ENCODE measurements at regions not wholly inside any gene's neighbourhood (a gene's known extent, or its start where the extent isn't known, plus 50 kb on each side); places are given as distances from the start of the nearest gene placed in this dataset.
"Not testable (repeated sequence)": the region's sequence is repeated elsewhere in the genome, so short reads cannot be mapped to it uniquely, and the experiment has no call there.

DNA sequence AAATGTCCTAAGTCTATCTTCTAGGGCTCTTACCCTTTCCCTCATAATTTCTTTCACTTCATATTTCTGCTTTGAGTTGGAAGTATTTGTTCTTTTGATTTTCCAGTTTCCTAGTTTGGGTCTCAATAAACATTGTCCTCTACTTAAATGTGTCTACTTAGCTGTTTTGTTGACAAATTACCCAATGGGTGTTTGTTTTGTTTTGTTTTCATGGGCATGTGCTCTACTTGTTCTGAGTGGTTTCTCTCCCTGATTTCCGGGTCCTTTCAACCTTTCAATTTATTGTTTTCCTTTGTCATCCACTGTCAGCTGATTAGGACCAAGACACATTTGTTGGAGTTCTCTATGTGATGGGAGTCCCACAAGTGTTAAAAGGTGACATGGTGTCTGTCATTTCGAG is 1181.4 kb downstream of the RPA4 start:
- no peak for DNase-seq (ENCODE audit: low spot score)

DNA sequence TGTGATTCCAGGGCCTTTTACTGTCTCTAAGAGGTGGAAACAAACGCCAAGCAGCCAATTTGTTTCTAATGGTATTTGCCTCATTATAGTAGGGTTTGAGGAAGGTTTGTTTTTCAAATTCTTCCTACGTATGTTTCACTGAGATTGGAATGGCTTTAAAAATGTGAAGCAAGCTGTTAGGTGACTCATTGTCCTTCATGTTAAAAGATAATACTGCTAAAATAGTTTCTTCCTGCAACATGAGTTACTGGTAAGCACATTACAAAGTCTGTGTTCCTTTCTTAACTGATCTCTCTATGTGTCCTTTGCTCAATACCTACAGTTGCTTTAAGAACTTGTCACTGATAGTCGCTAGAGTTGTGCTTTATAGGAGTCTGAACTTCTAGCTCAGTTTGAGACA is 1183.9 kb downstream of the RPA4 start:
- no peak for DNase-seq (ENCODE audit: low spot score)

DNA sequence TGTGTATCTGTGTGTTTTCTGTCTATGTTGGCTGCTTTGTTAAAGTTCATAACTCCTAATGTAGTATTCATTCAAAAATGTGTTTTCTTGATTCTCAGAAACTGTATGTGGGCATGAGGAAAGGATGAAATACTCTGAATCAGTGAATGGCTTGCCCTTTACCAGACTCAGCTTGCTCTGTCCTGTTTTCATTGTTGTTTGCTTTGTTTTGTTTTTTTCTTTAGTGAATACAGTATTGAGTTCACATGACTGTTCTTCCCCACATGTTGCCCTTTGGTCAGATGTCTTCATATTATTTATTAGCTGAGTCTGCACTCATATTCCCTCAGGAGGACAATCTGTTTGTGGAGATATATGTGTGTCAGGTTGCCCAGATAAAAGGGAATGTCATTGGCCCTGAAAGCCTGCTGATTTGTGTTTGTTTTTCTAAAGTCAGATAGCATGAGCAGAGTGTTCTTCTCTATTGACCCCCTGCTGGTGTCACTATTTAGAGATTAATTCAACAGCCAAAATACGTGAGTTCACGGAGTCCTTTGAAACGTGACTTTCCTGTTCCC is 1184.4 kb downstream of the RPA4 start:
- DNase-seq (ENCODE audit: low spot score), result no peak

DNA sequence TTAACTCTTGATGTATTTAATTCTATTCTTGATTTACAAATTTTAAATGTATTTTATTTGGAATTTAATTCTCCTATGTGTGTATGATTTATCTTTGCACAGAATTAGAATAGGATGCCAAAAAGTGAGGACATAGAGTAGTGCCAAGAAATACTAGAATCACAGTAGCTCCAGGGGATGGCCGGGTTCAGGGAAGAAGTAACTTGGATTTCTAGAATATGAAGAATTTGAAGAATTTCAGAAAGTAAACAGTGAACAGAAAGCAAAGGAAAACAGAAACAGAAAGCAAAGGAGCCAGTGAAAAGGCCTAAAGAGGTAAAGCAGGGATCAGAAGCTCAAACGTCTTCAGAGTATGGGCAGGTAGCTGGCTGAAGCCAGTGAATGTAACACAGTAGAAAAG is 1187.6 kb downstream of the RPA4 start:
- DNase-seq (ENCODE audit: low spot score), result no peak

DNA sequence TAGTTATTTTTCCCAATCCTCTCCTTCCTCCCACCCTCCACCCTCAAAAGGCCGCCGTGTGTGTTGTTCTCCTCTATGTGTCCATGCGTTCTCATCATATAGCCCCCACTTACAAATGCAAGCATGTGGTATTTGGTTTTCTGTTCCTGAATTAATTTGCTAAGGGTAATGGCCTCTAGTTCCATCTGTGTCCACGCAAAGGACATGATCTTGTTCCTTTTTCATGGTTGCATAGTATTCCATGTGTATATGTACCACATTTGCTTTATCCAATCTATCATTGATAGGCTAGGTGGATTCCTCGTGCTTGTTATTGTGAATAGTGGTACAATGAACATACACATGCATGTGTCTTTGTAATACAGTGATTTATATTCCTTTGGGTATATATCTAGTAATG is 1193.7 kb downstream of the RPA4 start:
- DNase-seq (ENCODE audit: low spot score), result no peak

DNA sequence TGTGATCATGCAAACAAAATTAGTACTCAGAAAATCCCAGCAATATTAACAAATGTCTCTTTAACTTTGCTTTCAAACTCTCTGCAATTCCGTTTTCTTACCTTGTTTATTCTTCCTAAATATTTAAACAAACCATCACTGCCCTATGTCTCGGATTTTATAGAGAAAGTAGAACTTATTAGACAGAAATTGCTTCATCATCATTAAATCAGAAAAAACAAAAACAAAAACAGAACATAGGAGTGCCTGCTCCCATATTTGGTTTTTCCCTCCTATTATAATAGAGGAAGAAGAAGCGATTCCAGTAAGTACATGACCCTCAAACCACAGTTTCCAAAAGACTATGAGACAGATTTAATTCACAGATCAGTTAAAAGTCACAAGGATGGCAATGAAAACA is 1228.0 kb downstream of the RPA4 start:
- DNase-seq (ENCODE audit: low spot score), result no peak

DNA sequence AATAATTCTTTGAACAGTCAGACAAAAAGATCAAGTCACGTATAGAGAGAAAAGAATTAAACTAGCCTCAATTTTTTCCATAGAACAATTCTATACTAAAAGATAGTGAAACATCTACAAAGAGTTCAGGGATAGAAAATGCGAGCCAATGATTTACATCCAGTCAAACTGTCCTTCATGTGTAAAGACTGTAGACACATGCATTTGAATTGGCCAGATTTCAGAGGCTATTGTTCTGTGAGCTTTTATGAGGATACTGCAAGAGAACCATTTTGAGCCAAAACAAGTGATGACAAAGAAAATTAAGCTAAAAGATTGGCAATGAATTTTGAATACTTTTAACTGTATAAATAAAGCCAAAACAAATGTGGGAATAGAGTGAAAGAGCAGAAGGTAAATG is 1230.3 kb downstream of the RPA4 start:
- DNase-seq (ENCODE audit: low spot score), result no peak

DNA sequence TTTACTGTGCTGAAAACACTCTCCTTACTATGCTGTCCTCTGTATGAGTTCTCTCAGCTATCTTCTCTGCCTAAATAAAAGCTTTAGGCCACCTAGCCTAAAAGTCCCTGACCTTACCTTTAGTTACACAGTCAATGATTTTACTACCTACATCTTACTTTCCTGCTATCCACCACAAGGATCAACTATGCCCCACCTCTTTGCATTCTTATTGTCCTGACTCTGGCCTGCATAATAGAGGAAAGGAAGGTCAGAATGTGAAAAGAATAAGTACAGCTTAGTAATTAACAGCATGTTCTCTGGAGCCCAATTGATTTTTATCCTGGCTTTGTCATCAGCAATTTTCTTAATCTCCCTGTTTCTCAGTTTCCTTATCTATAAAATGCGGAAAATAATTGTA is 1257.8 kb downstream of the RPA4 start:
- DNase-seq (ENCODE audit: low spot score), result no peak

DNA sequence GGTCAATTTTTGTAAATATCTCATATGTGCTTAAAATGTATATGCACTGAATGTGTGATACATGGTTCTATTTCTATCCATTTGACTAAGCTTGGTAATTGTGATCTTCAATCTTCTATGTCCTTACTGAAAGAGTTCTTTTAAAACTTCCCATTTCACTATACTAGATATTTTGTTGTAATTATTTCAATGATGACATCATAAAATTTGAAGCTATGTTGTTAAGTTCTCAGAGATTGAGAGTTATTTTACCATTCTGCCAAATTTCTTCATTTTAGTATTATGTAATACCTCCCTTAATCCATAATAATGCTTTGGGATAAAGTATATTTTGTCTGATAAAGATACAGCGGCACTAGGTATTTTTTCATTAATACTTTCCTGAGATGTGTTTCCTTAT is 1307.3 kb downstream of the RPA4 start:
- DNase-seq (ENCODE audit: low spot score), result no peak

DNA sequence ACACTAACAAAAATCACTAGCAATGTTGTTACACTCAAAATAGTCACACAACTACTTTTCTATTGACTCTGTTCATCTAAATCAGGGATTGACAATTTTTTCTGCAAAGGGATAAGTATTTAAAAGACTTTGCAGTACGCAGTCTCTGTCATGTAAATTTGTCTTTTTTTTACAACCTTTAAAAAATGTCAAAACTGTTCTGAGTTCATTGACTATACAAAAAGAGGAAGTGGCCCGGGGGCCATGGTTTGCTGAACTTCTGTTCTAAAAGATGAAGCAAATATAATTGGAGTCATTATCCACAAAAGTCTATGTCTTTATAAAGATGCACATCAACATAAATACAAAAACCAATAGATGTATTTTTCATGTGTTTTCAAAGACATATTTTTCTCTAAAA is 1310.3 kb downstream of the RPA4 start:
- DNase-seq (ENCODE audit: low spot score), result no peak

DNA sequence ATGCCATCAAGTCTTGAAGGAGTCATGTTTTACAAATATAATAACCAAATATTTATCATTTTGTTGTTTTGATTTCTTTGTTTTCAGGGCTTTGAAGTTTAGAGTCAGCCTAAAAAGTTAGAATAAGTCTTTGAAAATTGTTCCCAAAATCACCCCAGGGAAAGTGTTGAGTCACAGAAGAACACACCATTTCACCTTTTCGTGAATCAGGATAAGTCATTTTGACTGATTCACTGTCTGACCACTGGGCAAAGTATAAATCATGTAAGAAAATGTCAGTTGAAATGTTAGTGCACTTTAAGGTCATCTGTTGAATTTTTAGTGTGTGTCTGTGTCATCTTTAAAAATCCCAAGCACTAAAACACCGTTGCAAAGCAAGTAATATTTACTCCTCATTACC is 1320.1 kb downstream of the RPA4 start:
- no peak for DNase-seq (ENCODE audit: low spot score)

DNA sequence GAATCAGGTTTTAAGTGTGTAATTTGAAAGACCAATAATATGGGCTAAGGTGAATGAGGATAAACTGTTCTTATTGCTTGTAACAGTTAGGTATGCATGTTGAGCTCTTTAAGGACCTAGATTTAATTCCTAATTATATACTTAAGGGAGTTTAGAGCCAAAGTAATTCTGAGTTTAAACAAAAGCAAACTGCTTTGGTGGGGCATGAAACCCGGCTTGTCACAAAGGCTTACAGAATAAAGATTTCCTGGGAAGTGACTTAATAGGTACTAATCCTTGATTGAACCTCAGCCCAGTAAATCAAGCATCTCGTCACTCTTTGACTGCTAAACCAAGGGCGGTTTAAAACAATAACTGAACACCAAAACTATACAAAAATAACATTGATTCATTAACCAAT is 1324.2 kb downstream of the RPA4 start:
- DNase-seq (ENCODE audit: low spot score), result no peak

DNA sequence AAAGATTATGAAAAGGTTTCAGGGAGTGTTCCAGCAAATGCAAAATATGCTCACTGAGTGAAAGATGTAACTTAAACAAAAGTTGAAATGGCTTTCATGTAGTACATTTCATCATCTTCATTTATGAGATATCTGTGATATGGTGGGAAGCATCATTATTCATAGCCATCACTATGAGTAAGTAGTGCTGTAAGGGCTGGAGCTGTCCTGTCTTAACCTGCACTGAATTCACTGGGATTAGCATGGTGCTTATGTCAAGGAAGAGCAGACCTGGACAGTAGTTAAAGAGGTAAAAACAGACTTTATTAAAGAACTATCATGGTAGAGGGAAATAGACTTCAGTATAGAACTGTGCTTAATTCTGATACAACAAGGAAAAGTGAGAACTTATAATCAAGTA is 1347.3 kb downstream of the RPA4 start:
- DNase-seq (ENCODE audit: low spot score), result no peak

DNA sequence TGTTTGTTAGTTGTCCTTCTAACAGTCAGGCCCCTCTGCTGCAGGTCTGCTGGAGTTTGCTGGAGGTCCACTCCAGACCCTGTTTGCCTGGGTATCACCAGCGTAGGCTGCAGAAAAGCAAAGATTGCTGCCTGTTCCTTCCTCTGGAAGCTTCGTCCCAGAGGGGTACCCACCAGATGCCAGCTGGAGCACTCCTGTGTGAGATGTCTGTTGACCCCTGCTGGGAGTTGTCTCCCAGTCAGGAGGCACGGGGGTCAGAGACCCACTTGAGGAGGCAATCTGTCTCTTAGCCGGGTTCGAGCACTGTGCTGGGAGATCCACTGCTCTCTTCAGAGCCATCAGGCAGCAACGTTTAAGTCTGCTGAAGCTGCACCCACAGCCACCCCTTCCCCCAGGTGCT is 1356.4 kb downstream of the RPA4 start:
- DNase-seq (ENCODE audit: low spot score), result not testable (repeated sequence)

DNA sequence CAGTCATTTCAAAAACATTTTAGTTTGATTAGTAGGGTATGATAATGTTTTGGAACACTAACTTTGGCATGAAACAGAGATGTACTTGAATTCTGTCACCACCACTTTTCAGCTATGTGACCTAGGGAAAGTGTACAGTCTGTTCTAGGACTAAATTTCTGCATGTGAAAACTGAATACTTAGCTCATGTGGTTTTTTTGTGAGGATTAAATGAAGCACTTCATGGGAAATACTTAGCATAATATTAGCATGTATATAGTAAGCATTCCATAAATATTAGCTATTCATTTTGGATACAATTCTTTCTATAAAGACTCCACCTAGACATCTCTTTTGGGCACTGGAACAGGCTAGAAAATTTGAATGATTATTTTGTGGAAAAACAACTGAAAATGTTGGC is 1379.4 kb downstream of the RPA4 start:
- no peak for DNase-seq (ENCODE audit: low spot score)

DNA sequence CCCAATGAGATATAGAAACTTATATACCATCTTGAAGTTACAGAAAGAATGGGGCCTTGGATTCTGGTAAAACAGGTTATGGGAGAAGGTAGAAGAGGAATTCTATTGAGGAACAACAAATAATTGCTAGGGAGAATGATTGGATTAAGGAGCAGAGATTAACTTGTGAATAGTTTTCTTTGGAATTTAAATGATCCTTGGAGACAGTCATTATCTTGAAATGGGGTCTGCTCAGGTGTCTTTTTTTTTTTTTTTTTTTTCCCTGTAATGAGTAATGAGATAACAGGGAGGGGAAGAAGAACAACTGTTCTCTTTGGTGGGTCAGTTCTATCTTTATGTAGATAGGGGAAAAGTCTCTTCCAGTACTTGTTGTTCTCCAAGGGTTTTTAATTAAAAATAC is 1406.0 kb downstream of the RPA4 start:
- DNase-seq (ENCODE audit: low spot score), result no peak

DNA sequence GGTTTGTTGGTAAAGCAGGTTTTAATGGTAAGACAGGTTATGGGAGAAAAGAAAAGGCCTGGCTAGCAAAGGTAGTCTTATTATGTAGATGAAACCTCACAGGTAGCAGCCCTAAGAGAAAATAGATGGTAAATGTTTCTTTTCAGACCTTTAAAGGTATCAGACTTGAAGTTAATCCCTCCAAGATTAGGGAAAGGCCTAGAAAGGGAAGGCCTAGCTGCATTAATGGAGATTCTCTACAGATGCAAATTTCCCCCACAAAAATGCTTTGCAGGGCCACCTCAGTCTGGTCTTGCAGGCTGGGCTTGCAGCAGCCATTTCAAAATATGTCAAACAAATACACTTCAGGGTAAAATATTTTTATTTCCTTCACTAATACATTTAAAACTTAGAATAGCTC is 1410.6 kb downstream of the RPA4 start:
- DNase-seq (ENCODE audit: low spot score), result no peak

DNA sequence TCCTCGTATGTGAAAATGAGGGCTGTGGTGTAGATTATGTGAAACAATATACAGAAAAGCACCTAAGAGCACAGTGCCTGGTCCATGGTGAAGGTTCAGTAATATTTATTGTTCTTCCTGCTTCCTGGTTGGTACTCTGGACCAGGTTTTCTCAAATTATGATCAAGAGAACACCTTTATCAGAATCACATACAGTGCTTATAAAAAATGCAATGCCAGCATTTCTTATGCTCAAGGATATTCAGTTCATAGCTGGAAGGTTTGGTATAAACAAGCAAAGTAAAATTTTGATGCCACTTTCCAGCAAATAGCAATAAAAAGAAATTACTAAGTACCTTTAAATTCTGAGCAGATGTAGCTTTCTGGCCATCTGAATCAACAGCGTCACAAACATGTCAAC is 1412.4 kb downstream of the RPA4 start:
- DNase-seq (ENCODE audit: low spot score), result no peak

DNA sequence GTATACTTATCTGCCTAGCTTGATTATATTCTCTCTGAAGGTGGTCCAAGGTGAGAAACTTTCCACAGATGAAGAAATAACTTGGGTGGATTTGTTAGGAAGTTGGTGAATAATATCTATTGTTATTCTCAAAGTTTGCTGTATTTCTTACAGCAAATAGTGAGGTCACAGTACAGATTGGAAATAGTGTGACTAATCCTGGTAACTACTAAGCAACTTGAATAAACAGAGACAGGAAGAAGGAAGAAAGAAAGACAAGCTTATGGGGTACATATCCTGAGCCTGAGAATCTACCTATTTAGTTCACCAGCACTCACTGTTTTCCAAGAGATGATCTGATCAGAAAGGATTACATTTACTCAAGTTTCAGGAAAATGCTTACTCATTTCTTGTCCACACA is 1416.1 kb downstream of the RPA4 start:
- DNase-seq (ENCODE audit: low spot score), result no peak

DNA sequence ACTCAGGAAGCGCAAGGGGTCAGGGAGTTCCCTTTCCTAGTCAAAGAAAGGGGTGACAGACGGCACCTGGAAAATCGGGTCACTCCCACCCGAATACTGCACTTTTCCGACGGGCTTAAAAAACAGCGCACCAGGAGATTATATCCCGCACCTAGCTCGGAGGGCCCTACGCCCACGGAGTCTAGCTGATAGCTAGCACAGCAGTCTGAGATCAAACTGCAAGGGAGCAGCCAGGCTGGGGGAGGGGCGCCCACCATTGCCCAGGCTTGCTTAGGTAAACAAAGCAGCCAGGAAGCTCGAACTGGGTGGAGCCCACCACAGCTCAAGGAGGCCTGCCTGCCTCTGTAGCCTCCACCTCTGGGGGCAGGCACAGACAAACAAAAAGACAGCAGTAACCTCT is 1416.8 kb downstream of the RPA4 start:
- DNase-seq (ENCODE audit: low spot score), result not testable (repeated sequence)

DNA sequence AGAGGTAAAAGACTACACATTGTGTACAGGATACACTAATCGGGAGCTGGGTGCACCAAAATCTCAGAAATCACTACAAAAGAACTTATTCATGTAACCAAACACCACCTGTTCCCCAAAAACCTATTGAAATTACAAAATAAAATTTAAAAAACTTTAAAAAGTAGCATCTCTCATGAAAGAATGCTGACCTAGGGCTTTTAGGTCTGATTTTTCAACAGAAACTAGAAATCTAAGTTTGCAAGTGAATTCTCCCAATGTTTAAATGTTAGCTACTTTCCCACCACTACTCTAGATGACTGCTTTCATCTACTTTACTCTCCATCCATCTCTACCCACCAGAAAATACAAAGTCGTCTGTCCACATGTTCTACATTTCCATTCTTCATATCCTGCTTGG is 1447.7 kb downstream of the RPA4 start:
- DNase-seq (ENCODE audit: low spot score), result no peak

DNA sequence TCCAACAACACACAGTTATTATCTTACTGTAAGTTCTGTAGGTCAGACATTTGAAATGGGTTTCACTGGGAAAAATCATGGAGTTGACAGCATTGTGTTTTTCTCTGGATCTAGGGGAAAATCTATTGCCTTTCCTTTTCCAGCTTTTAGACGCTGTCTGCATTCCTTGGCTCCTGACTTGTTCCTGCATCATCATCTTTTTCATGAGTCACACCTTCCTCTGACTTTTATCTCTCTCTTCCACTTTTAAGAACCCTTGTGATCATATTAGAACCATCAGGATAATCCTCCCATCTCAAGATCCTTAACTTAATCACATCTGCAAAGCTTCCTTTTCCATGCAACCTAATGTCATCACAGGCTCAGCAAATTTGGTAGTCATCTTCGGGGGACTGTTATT is 1454.8 kb downstream of the RPA4 start:
- DNase-seq (ENCODE audit: low spot score), result no peak

DNA sequence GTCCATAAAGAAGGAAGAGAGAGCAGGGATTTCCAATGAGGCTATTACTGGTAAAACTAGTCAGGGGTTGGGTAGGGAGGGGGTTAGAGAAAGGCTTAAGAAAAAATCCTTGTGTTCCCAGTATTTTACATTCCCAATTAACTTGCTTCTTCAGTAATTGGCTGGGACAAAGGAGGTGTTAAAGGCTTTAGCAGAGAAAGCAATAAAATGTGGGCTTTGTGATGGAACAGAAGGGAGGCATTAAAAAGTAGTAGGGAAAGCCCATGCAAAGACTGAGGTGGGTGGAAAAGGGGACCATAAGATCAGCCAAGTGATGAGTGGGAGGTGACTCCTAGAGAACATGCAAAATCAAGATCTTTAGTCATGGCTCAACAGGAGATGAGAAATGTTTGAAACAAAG is 1467.2 kb downstream of the RPA4 start:
- no peak for DNase-seq (ENCODE audit: low spot score)

DNA sequence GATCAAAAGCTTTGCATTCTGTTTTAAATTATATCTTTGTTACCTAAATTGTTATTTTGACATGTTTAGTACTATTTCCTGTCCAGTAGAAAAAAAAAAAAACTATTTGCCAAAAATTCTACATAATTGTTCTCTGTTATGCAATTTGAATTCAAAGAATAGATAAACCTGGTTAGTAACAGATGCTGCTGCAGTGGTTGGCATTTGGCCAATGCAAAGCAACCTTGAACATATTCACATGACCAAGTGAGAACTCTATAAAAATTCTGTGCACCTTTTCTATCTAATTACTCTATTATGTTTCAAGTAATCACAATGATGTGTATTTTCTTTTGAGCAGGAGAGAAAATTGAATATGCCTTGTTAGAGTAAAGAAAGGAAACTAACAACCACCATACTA is 1473.4 kb downstream of the RPA4 start:
- DNase-seq (ENCODE audit: low spot score), result no peak

DNA sequence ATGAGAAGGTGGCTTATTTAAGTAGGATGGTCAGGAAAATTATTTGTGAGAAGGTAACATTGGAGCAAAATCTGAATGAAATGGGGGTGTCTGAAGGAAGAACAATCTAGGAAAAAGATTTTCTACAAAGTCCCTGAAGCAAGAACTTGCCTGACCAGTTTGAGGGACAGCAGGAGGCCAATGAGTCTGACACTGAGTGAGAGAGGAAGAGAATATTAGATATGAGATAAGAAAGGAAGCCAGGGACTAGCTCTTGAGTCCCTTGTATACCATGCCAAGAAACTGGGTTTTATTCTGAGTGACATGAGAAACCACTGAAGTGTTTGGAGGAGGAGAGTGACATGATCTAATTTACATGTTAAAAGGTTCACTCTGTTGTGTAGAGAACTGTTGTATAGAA is 1478.9 kb downstream of the RPA4 start:
- DNase-seq (ENCODE audit: low spot score), result no peak
